ENCODE measurements at regions not wholly inside any gene's neighbourhood (a gene's known extent, or its start where the extent isn't known, plus 50 kb on each side); places are given as distances from the start of the nearest gene placed in this dataset.

- no peak for TF ChIP-seq CTCF (IDR thresholded peaks at IDR 0.05)
- no peak for TF ChIP-seq POLR2AphosphoS5 (IDR thresholded peaks at IDR 0.05)
These were observed 598.2 kb upstream of the NXPH2 start for GRCh38 chr2:139378373-139378772.

Measured in gastroesophageal sphincter (tissue), 3 donors.